Karpas-422 (cell line): ENCODE measurements at regions not wholly inside any gene's neighbourhood (a gene's known extent, or its start where the extent isn't known, plus 50 kb on each side); places are given as distances from the start of the nearest gene placed in this dataset.
A peak's percentile ranks its signal among the peaks of the same experiment; 100 is the strongest.

Experiments used
- DNase-seq: peaks from one replicate; pipeline ENCODE4 v3.0.0-alpha.2; 2015
- H2AFZ ChIP-seq: fragments of 200-600 bp; sonication (generic); 2 replicates; pipeline ENCODE4 v1.6.1; 2014; ENCODE audit warnings: antibody characterized with exemption, low read length, mixed read lengths
- H3K27ac ChIP-seq: fragments of 200-600 bp; sonication (generic); 2 replicates; pipeline ENCODE4 v1.5.1; 2014; ENCODE audit warnings: mild to moderate bottlenecking, low read length, moderate library complexity
- H3K27me3 ChIP-seq: fragments of 200-600 bp; sonication (generic); 2 replicates; pipeline ENCODE4 v1.6.1; 2014; ENCODE audit warnings: low read length, mixed read lengths
- H3K36me3 ChIP-seq: fragments of 200-600 bp; sonication (generic); 2 replicates; pipeline ENCODE4 v1.6.1; 2014; ENCODE audit warnings: low read length, mixed read lengths; ENCODE audit not compliant: insufficient read depth
- H3K4me1 ChIP-seq: fragments of 200-600 bp; sonication (generic); 2 replicates; pipeline ENCODE4 v1.6.1; 2014; ENCODE audit warnings: mild to moderate bottlenecking, low read length, mixed read lengths
- H3K4me2 ChIP-seq: fragments of 200-600 bp; sonication (generic); 2 replicates; pipeline ENCODE4 v1.6.1; 2014; ENCODE audit warnings: low read length, low read depth, mild to moderate bottlenecking; ENCODE audit not compliant: poor library complexity, severe bottlenecking
- H3K4me3 ChIP-seq: fragments of 200-600 bp; sonication (generic); 2 replicates; pipeline ENCODE4 v1.5.1; 2014; ENCODE audit warnings: mild to moderate bottlenecking, antibody characterized with exemption, low read length, mixed read lengths
- H3K79me2 ChIP-seq: fragments of 200-600 bp; sonication (generic); 2 replicates; pipeline ENCODE4 v1.6.1; 2014; ENCODE audit warnings: mild to moderate bottlenecking, low read length, mixed read lengths
- H3K9ac ChIP-seq: fragments of 200-600 bp; sonication (generic); 2 replicates; pipeline ENCODE4 v1.6.0; 2014; ENCODE audit warnings: low read length
- H3K9me2 ChIP-seq: fragments of 200-600 bp; sonication (generic), shearing (Covaris generic); replicated peaks from 2 replicates; pipeline ENCODE4 v1.6.0; 2014; ENCODE audit warnings: mild to moderate bottlenecking, low read length, moderate library complexity; ENCODE audit not compliant: insufficient read depth
- H3K9me3 ChIP-seq: fragments of 300-700, 200-600 bp; sonication (generic); 2 replicates; pipeline ENCODE4 v1.6.1; 2014; ENCODE audit warnings: low read length, mixed read lengths
- H4K20me1 ChIP-seq: fragments of 200-600 bp; sonication (generic); 2 replicates; pipeline ENCODE4 v1.6.1; 2014; ENCODE audit warnings: mild to moderate bottlenecking, antibody characterized with exemption, low read length, low read depth; ENCODE audit not compliant: insufficient read depth

DNA sequence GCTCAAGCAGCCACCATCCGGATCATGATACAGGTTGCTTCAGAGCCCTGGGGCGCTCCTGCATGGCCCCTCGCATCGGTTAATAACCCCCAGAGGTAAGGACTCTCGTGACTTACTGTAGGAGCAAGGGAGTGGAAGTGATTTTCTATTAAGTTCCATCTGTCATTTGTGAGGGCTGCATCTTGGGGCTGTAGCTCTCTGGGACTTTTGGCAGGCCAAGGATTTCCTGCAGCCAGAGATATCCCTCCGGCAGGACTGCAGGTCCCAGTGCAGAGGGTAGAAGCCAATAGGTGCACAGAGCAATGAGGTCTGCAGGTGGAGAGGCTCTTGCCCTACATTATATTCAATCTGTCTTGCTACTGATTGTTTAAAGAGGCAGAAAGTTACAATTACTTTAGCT lies 356.8 kb upstream of the ADARB2 start:
- no peak overlapping the region for H2AFZ ChIP-seq
- H3K4me2 ChIP-seq: no peak overlapping the region
- no peaks in the 10 kb centered on the region for H3K27me3 ChIP-seq
- DNase-seq: no peak
- H3K4me1 ChIP-seq: no peaks in the 10 kb centered on the region
- no peaks in the 10 kb centered on the region for H3K9me2 ChIP-seq
- H3K4me3 ChIP-seq: no peak overlapping the region
- no peaks in the 10 kb centered on the region for H3K9me3 ChIP-seq
- H4K20me1 ChIP-seq: no peaks in the 10 kb centered on the region
- H3K36me3 ChIP-seq: no peaks in the 10 kb centered on the region
- no peak overlapping the region for H3K27ac ChIP-seq
- H3K79me2 ChIP-seq: no peaks in the 10 kb centered on the region
- no peak overlapping the region for H3K9ac ChIP-seq

DNA sequence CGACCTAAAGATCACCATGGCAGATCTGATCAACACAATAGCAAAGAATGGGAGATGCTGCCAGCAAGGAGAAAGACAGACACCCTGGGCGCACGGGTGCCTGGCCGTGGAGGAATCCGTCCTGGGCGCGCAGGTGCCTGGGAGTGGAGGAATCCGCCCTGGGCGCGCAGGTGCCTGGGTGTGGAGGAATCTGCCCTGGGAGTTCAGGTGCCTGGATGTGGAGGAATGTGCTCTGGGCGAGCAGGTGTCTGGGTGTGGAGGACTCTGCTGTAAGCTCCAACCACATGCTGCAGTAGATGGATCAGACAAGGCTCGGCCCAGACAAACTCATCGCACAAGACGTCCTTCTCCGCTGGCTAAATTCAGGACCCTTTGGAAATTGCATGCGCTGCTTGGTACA lies 346.3 kb upstream of the ADARB2 start:
- no peaks in the 10 kb centered on the region for H3K9me3 ChIP-seq
- no peak overlapping the region for H3K9ac ChIP-seq
- H3K27ac ChIP-seq: no peak overlapping the region

DNA sequence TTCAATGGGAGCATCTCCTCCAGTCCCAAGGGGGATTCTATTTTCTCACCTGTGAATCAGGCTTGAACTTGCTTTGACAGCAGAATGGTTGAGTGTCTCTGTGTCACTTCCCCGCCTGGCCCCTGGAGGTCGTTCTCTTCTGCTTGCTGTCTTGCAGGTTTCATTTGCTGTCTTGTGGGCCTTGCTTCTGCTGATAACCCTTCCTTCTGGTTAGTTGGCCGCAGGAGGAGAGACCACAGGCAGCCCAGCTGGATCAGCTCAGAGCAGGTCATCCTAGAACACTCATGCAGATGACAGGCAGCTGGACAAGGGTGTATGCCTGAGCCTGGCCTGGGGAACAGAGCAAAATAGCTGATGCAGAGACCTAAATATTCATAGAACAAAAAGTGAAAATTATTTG lies 344.2 kb upstream of the ADARB2 start:
- peak; percentile 42 for DNase-seq
- Histone ChIP-seq H3K9me3 (no peaks in the 10 kb centered on the region), H3K9ac (no peak overlapping the region), H3K27me3 (no peaks in the 10 kb centered on the region), H3K79me2 (no peaks in the 10 kb centered on the region), H3K36me3 (no peaks in the 10 kb centered on the region), H4K20me1 (no peaks in the 10 kb centered on the region), H3K9me2 (no peaks in the 10 kb centered on the region), H3K4me3 (no peak overlapping the region), H2AFZ (no peak overlapping the region), H3K4me2 (no peak overlapping the region), H3K27ac (no peak overlapping the region), H3K4me1 (no peaks in the 10 kb centered on the region)

More for the DNA sequence above, 346.3 kb upstream of the ADARB2 start:
- Histone ChIP-seq H3K79me2 (no peaks in the 10 kb centered on the region), H3K4me2 (no peak overlapping the region), H4K20me1 (no peaks in the 10 kb centered on the region), H3K4me3 (no peak overlapping the region), H3K27me3 (no peaks in the 10 kb centered on the region), H2AFZ (no peak overlapping the region), H3K36me3 (no peaks in the 10 kb centered on the region), H3K9me2 (no peaks in the 10 kb centered on the region), H3K4me1 (no peaks in the 10 kb centered on the region)
- no peak for DNase-seq

DNA sequence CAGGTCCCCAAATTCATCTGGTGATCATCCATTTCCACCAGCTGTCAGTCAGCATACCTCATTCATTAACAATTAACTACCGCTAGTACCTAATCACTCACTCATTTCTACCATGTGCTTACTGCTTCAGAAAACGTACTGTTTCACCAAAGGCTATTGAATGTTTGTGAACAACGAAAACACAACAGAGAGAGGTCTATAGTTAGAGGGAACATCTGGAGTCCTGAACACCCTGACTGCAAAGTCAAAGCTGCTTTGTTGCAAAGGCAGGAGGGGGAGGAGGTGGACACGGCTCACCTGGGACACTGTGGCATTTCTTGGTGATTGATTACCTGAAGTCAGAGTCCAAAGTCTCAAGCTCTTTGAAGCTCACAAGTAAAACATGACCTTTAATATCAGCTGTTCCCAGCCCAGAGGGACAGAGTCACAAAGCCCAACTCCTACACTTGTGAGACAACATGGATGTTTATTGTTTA lies 342.3 kb upstream of the ADARB2 start:
- H3K4me2 ChIP-seq: no peak overlapping the region
- H3K4me1 ChIP-seq: no peaks in the 10 kb centered on the region
- no peak overlapping the region for H3K9ac ChIP-seq
- no peak overlapping the region for H2AFZ ChIP-seq
- no peak overlapping the region for H3K27ac ChIP-seq
- no peaks in the 10 kb centered on the region for H3K9me3 ChIP-seq
- no peak overlapping the region for H3K4me3 ChIP-seq
- no peak for DNase-seq
- H3K27me3 ChIP-seq: no peaks in the 10 kb centered on the region
- H3K36me3 ChIP-seq: no peaks in the 10 kb centered on the region
- H3K9me2 ChIP-seq: no peaks in the 10 kb centered on the region
- H4K20me1 ChIP-seq: no peaks in the 10 kb centered on the region
- no peaks in the 10 kb centered on the region for H3K79me2 ChIP-seq

DNA sequence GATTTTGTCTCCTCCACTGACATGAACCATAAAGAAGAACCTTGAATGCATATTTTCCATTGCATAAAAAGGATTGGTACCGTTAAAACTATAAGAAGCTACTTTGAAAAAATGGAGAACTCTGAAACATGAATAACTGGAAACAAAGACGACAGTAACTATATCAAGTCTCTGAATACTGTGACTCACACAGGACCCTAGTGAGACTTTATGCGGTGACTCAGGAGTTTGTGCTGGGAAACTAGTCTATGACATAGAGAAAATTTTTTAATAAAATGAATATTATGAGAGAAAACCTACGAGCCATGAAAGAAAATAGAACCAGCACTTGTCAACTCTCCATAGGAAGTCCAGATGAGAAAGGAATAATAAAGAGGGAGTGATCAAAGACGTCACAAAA lies 339.9 kb upstream of the ADARB2 start:
- Histone ChIP-seq H3K4me3 (no peak overlapping the region), H3K79me2 (no peaks in the 10 kb centered on the region), H4K20me1 (no peaks in the 10 kb centered on the region), H3K4me2 (no peak overlapping the region), H3K9me3 (no peaks in the 10 kb centered on the region), H3K9ac (no peak overlapping the region), H3K4me1 (no peaks in the 10 kb centered on the region), H3K27ac (no peak overlapping the region), H2AFZ (no peak overlapping the region), H3K36me3 (no peaks in the 10 kb centered on the region), H3K27me3 (no peaks in the 10 kb centered on the region), H3K9me2 (no peaks in the 10 kb centered on the region)
- no peak for DNase-seq

DNA sequence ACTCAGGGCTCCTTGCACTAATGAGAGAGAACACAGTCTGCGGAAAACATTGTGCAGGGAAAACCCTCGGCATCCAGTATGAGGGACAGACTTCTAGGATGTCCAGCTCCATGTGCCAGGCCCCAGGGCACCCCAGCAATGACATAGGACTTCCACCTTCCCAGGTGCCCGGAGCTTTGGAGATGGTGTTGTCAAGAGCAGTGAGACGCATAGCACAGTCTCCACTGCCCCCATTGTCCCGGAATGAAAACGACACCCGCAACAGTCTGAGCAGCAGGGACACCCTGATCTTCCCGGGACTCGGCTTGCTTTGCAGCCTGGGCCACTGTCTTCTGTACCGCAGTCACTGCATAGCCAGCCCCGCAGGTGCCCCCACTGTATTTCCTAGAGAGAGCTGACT lies 339.2 kb upstream of the ADARB2 start:
- H3K9ac ChIP-seq: no peak overlapping the region
- no peaks in the 10 kb centered on the region for H3K36me3 ChIP-seq
- no peaks in the 10 kb centered on the region for H3K27me3 ChIP-seq
- no peak overlapping the region for H2AFZ ChIP-seq
- no peak for DNase-seq
- no peak overlapping the region for H3K27ac ChIP-seq
- H3K4me2 ChIP-seq: no peak overlapping the region
- H3K9me3 ChIP-seq: no peaks in the 10 kb centered on the region
- H3K4me1 ChIP-seq: no peaks in the 10 kb centered on the region
- no peak overlapping the region for H3K4me3 ChIP-seq
- no peaks in the 10 kb centered on the region for H3K79me2 ChIP-seq
- H3K9me2 ChIP-seq: no peaks in the 10 kb centered on the region
- H4K20me1 ChIP-seq: no peaks in the 10 kb centered on the region

DNA sequence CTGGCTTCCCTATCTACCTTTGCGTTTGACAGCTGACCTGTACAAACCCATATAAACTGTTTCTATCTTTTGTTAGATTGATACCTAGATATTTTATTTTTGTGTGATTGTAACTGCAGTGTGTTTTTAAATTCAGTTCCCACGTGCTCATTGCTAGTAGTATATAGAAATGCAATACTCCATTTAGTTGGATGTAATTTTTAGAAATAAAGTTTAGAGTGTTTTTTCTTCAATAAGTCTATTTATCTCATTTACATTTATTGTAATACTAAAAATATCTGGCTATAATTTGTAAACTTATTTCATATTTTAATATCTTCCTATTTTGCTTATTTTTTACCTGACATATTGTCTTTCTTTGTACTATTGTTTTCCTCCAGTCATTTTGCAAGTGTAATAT lies 329.7 kb upstream of the ADARB2 start:
- no peaks in the 10 kb centered on the region for H4K20me1 ChIP-seq
- no peak for DNase-seq

DNA sequence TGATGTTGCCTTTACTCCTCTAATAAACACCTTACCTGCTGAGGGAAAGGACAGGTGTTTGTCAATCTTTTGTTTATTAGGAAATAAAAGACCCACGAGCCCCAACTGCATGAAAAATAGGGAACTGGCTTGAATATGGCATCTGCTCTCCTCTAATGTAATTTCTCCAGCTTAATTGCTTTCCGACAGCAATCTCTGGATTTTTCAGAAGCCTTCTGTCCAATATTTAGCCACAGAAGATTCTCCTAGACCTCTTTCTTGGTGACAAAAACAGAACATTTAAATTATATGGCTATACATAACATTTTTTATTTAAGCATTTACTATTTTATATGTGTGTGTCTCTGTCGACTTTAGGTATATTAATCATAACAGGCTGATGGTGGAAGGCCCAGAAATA lies 317.4 kb upstream of the ADARB2 start:
- H2AFZ ChIP-seq: no peak overlapping the region
- no peaks in the 10 kb centered on the region for H3K79me2 ChIP-seq
- no peaks in the 10 kb centered on the region for H3K27me3 ChIP-seq
- no peak for DNase-seq
- no peaks in the 10 kb centered on the region for H3K4me1 ChIP-seq
- no peaks in the 10 kb centered on the region for H3K36me3 ChIP-seq
- no peaks in the 10 kb centered on the region for H3K9me2 ChIP-seq
- no peak overlapping the region for H3K9ac ChIP-seq
- H3K27ac ChIP-seq: no peak overlapping the region
- no peaks in the 10 kb centered on the region for H3K9me3 ChIP-seq
- H3K4me2 ChIP-seq: no peak overlapping the region
- no peak overlapping the region for H3K4me3 ChIP-seq
- no peaks in the 10 kb centered on the region for H4K20me1 ChIP-seq

More for the DNA sequence above, 329.7 kb upstream of the ADARB2 start:
- no peak overlapping the region for H3K4me3 ChIP-seq
- H2AFZ ChIP-seq: no peak overlapping the region
- no peaks in the 10 kb centered on the region for H3K4me1 ChIP-seq
- no peak overlapping the region for H3K27ac ChIP-seq
- H3K9me3 ChIP-seq: no peaks in the 10 kb centered on the region; the same call in 1 of the 2 replicates
- no peak overlapping the region for H3K4me2 ChIP-seq
- H3K9me2 ChIP-seq: no peaks in the 10 kb centered on the region
- H3K9ac ChIP-seq: no peak overlapping the region
- H3K27me3 ChIP-seq: no peaks in the 10 kb centered on the region
- no peaks in the 10 kb centered on the region for H3K36me3 ChIP-seq
- H3K79me2 ChIP-seq: no peaks in the 10 kb centered on the region

DNA sequence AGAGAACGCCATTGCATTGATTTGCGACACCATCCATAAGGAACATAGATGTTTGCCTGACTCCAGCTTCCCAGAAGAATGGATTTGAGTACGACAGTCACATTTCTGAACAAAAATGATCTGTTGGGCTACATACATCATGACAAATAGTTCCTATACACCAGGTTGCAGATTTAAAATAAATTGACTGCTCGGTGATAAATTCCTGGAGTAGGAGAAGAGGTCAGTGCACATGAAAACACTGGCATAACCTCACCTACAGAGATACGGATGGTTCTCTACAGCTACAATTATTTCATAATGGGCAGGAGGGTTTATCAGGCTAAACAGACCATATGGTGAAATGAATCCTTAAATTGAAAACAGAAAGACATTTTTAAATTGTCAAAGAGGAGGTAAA lies 316.5 kb upstream of the ADARB2 start:
- no peak for DNase-seq
- H3K27me3 ChIP-seq: no peaks in the 10 kb centered on the region
- H3K79me2 ChIP-seq: no peaks in the 10 kb centered on the region
- H3K4me1 ChIP-seq: no peaks in the 10 kb centered on the region
- H2AFZ ChIP-seq: no peak overlapping the region
- H3K9me3 ChIP-seq: no peaks in the 10 kb centered on the region
- no peak overlapping the region for H3K27ac ChIP-seq
- H3K9me2 ChIP-seq: no peaks in the 10 kb centered on the region
- H3K4me3 ChIP-seq: no peak overlapping the region
- H4K20me1 ChIP-seq: no peaks in the 10 kb centered on the region
- H3K36me3 ChIP-seq: no peaks in the 10 kb centered on the region
- H3K4me2 ChIP-seq: no peak overlapping the region
- no peak overlapping the region for H3K9ac ChIP-seq
